Heart left ventricle (tissue), 16 donors: ENCODE measurements at regions not wholly inside any gene's neighbourhood (a gene's known extent, or its start where the extent isn't known, plus 50 kb on each side); places are given as distances from the start of the nearest gene placed in this dataset.

Source experiments
- ATAC-seq, 4 donors: fragments of 200-7000 bp; cut with Tn5 transposase; one replicate each; pipeline ENCODE4 v1.9.1; 2020 to 2022; ENCODE audit warnings: moderate library complexity in 4 of 4, mild to moderate bottlenecking in 3 of 4, moderate number of reproducible peaks in 1 of 4
- DNase-seq, 5 donors: peaks; one replicate each; pipeline ENCODE4 v3.0.0-alpha.2; 2020
- H3K27ac ChIP-seq, 12 donors: fragments of 200-600 bp; sonication (generic) in 4 of 12; one replicate each; pipeline versions ENCODE4 v1.5.0 to v1.8.0; 2016 to 2022; ENCODE audit warnings: mild to moderate bottlenecking in 2 of 12
- H3K27me3 ChIP-seq, 9 donors: fragments of 200-600 bp; sonication (generic) in 2 of 9; one replicate each; pipeline versions ENCODE4 v1.5.1 to v1.8.0; 2016 to 2022; ENCODE audit warnings: mild to moderate bottlenecking in 3 of 9
- H3K36me3 ChIP-seq, 9 donors: fragments of 200-600 bp; sonication (generic) in 2 of 9; one replicate each; pipeline versions ENCODE4 v1.5.0 to v1.8.0; 2018 to 2022; ENCODE audit warnings: mild to moderate bottlenecking in 2 of 9
- H3K4me1 ChIP-seq, 12 donors: fragments of 200-600 bp; sonication (generic) in 4 of 12; one replicate each; pipeline versions ENCODE4 v1.5.0 to v1.8.0; 2016 to 2022; ENCODE audit warnings: mild to moderate bottlenecking in 3 of 12
- H3K4me3 ChIP-seq, 12 donors: fragments of 200-600 bp; sonication (generic) in 4 of 12; one replicate each; pipeline versions ENCODE4 v1.5.0 to v1.8.0; 2017 to 2022; ENCODE audit warnings: mild to moderate bottlenecking in 9 of 12, moderate library complexity in 4 of 12
- H3K9me3 ChIP-seq, 12 donors: fragments of 200-600 bp; sonication (generic) in 4 of 12; one replicate each; pipeline versions ENCODE4 v1.5.0 to v1.8.0; 2016 to 2022; ENCODE audit warnings: mild to moderate bottlenecking in 1 of 12
- CTCF ChIP-seq, 12 donors: fragments of 200-600 bp; sonication (generic) in 4 of 12; IDR thresholded peaks; one replicate each; pipeline versions ENCODE4 v1.5.0 to v1.8.0; 2018 to 2022; ENCODE audit warnings: antibody characterized with exemption in 12 of 12, mild to moderate bottlenecking in 5 of 12
- POLR2A ChIP-seq, 2 donors: fragments of 450-650 bp; IDR thresholded peaks; one replicate each; pipeline ENCODE4 v1.6.1; 2017; ENCODE audit warnings: antibody characterized with exemption in 2 of 2, mild to moderate bottlenecking in 2 of 2, moderate library complexity in 2 of 2
- WGBS, 4 donors: extraction: QIAGEN DNeasy Blood & Tissue Kit in 2 of 4; methylation state at CpG; one replicate each; pipeline versions ENCODE4 v1.1.5 to v1.1.7; 2013 to 2018; 5-methylcytosine and 5-hydroxymethylcytosine counted together
- intact Hi-C, 10 donors: fragments of 100-400 bp; cut with DNase I; formaldehyde crosslinking; loops; one replicate each; pipeline versions ENCODE4 v1.11.1 to v1.14.2; 2022
- microRNA-seq, 4 donors: library from miRNA; unstranded; fragments of <30 nt; microRNA quantifications; one replicate each; pipeline versions ENCODE4 to v1.2.0, GENCODE V29; 2017 to 2020
- donor health status: ischemic (EF 13 %, LVEDD 7.1; RV severe dilation, severe dysfunction).
- donor health status: healthy with polysubstance abuse.
- donor health status: DM: no; HTN: yes; CAD: no.
- donor health status: DM: no; HTN: no; CAD: no.
- donor health status: ischemic (EF 25% LVEDD 6.9; RV normal size, moderate dysfunction).
- donor health status: ischemic (EF 25% LVEDD 5.7; RV mildly dilated, moderate dysfunction).
- donor health status: healthy.
- donor health status: DM: yes; HTN: yes; CAD: no.
- donor health status: ischemic (EF 35%, LVEDD 5.7; RV mildly dilated, moderate dysfunction).
- donor health status: nonischemic (EF 11% LVEDD 7.7; RV severe dilation, severe dysfunction).
- donor health status: DM: yes; HTN: yes; CAD: no.
- donor health status: PGD.
- donor health status: ischemic (EF 29% LVEDD 5.4; RV normal size, mild dysfunction).
- donor health status: nonischemic (EF 23%, LVEDD 6.1; RV moderate dilation, normal function).

- H3K9me3 ChIP-seq: no peaks in the 10 kb centered on the region
- no peak for ATAC-seq
- peaks cover 0 to 29% (median 0%) of the 10 kb centered on the region in 12 donors for H3K4me1 ChIP-seq
- H3K4me3 ChIP-seq: no peak overlapping the region
- no peak for DNase-seq
- peak overlapping the region in 2 of 12 donors; percentile 34 to 35 for H3K27ac ChIP-seq
- 90 to 94% (median 93%) methylated on average over 5 of the region's 5 CpGs for WGBS, 4 donors
- intact Hi-C loops: no loop called here
- TF ChIP-seq POLR2A (IDR thresholded peaks at IDR 0.05) (no peak), CTCF (IDR thresholded peaks at IDR 0.05) (no peak)
- no peaks in the 10 kb centered on the region for H3K27me3 ChIP-seq
- no peaks in the 10 kb centered on the region for H3K36me3 ChIP-seq
Observed at GRCh38 chr11:103848686-103849085, 187.8 kb upstream of the DDI1 start.

DNA sequence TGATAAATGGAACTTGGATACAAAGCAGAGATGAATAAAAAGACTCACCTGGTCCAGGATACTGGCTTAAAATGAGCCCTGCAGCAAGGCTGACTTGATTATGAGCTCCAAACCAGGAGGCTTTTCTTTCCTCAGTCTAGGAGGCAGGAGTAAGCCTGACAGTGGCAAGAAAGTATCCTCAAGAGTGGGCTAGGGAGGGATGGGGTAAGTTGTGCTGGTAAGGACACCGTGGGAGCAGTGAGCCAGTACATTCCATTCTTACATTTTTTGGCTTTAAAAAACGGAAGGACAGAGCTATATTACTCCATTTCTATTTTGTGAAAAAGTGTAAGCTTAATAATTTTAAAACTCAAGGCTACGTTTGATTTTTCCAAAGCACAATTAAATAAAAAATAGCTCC lies 187.1 kb upstream of the DDI1 start:
- ATAC-seq (peak in 3 of 4 donors; percentile 52 to 79 (median 52)), DNase-seq (no peak)
- TF ChIP-seq CTCF (IDR thresholded peaks at IDR 0.05) (no peak), POLR2A (IDR thresholded peaks at IDR 0.05) (no peak)
- Histone ChIP-seq H3K27me3 (no peaks in the 10 kb centered on the region), H3K36me3 (no peaks in the 10 kb centered on the region), H3K4me1 (peaks cover 0 to 29% (median 0%) of the 10 kb centered on the region in 12 donors), H3K4me3 (no peak overlapping the region), H3K9me3 (no peaks in the 10 kb centered on the region), H3K27ac (peak overlapping the region in 3 of 12 donors; percentile 5 to 58 (median 35))
- WGBS, 4 donors: 61 to 67% (median 63%) methylated on average over 3 of the region's 3 CpGs
- intact Hi-C loops: no loop called here

GRCh38 chr11:103850419-103851165 lies 185.8 kb upstream of the DDI1 start:
- ATAC-seq (peak in 1 of 4 donors; percentile 53), DNase-seq (no peak)
- Histone ChIP-seq H3K27me3 (no peaks in the 10 kb centered on the region), H3K27ac (peak overlapping the region in 7 of 12 donors; percentile 1 to 64 (median 20)), H3K9me3 (peaks cover 0 to 6% (median 0%) of the 10 kb centered on the region in 12 donors), H3K36me3 (no peaks in the 10 kb centered on the region), H3K4me1 (peaks cover 0 to 27% (median 0%) of the 10 kb centered on the region in 12 donors), H3K4me3 (no peak overlapping the region)
- 54 to 65% (median 60%) methylated on average over 6 of the region's 6 CpGs for WGBS, 4 donors
- intact Hi-C loops: no loop called here
- TF ChIP-seq POLR2A (IDR thresholded peaks at IDR 0.05) (no peak), CTCF (IDR thresholded peaks at IDR 0.05) (no peak)

DNA sequence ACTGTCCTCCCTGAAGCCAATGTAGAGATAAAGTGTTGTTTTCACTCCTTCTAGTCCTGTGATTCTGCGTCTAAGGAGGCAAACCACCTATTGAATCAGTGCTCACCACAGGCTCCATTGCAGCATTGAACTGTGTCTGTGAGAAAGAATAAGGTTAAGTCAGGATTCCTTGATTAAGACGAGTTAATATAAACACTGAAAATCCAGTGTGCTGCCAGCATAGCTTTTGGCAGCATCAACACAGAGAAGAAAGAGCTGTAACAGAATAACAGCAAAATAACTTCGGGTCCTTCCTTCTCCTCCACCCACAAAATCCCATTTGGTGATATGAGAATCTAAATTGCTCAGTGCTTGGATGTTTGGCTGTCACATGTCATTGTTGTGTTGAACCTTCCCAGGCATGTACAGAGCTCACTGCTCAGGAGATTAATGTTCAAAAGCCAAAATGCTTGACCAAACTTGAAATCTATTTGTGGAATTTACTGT lies 185.2 kb upstream of the DDI1 start:
- no peak for DNase-seq
- TF ChIP-seq CTCF (IDR thresholded peaks at IDR 0.05) (no peak), POLR2A (IDR thresholded peaks at IDR 0.05) (no peak)
- peak in 3 of 4 donors; percentile 62 to 66 (median 65) for ATAC-seq
- intact Hi-C loops: no loop called here
- Histone ChIP-seq H3K9me3 (peaks cover 0 to 9% (median 0%) of the 10 kb centered on the region in 12 donors), H3K27ac (peak overlapping the region in 7 of 12 donors; percentile 1 to 64 (median 20)), H3K27me3 (no peaks in the 10 kb centered on the region), H3K4me1 (peaks cover 0 to 23% (median 0%) of the 10 kb centered on the region in 12 donors), H3K4me3 (no peak overlapping the region), H3K36me3 (no peaks in the 10 kb centered on the region)
- 36 to 43% (median 41%) methylated on average over 3 of the region's 3 CpGs for WGBS, 4 donors

Small RNA genes in the stretch of these regions (microRNA-seq; reads per million reads assigned to microRNA genes)
- gene MIR4693: 0 reads per million in 4 donors
